ENCODE measurements at regions not wholly inside any gene's neighbourhood (a gene's known extent, or its start where the extent isn't known, plus 50 kb on each side); places are given as distances from the start of the nearest gene placed in this dataset.

DNA sequence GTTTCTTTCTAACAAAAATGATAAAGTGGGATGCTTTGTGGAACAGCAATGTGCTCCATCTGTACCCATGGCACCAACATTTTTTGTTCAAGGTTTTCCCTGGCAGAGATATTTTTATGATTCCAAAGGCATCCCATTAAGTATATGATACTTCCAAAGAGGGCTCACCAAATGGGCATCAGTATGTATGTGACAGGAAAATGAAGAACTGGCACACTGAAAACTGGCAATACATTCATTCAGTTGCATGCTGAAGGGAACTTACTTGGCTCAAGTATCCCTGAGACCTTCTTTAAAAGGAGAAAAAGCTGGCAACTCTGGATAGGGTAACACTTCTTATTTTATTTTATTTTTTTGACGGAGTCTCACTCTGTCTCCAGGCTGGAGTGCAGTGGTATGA, 249.8 kb downstream of the IL20RB start:
- H3K9me3 ChIP-seq, result no peaks in the 10 kb centered on the region
- DNase-seq, result no peak
- no peak for ATAC-seq (ENCODE audit: low FRiP score in 2 of 2)
- 88 to 90% methylated on average over 1 of the region's 1 CpG for WGBS, 2 donors
- H3K4me3 ChIP-seq, result no peak overlapping the region
- no peak overlapping the region for H3K27ac ChIP-seq
- H3K4me1 ChIP-seq, result peaks cover 0 to 5% (median 2%) of the 10 kb centered on the region in 4 donors
- H3K27me3 ChIP-seq, result no peaks in the 10 kb centered on the region
- H3K36me3 ChIP-seq, result no peaks in the 10 kb centered on the region
- no peak for TF ChIP-seq POLR2A (IDR thresholded peaks at IDR 0.05)
- no peak for TF ChIP-seq EP300 (IDR thresholded peaks at IDR 0.05)
- TF ChIP-seq, protein P1, sequence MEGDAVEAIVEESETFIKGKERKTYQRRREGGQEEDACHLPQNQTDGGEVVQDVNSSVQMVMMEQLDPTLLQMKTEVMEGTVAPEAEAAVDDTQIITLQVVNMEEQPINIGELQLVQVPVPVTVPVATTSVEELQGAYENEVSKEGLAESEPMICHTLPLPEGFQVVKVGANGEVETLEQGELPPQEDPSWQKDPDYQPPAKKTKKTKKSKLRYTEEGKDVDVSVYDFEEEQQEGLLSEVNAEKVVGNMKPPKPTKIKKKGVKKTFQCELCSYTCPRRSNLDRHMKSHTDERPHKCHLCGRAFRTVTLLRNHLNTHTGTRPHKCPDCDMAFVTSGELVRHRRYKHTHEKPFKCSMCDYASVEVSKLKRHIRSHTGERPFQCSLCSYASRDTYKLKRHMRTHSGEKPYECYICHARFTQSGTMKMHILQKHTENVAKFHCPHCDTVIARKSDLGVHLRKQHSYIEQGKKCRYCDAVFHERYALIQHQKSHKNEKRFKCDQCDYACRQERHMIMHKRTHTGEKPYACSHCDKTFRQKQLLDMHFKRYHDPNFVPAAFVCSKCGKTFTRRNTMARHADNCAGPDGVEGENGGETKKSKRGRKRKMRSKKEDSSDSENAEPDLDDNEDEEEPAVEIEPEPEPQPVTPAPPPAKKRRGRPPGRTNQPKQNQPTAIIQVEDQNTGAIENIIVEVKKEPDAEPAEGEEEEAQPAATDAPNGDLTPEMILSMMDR (IDR thresholded peaks at IDR 0.05), result no peak
- no peak for TF ChIP-seq POLR2AphosphoS5 (IDR thresholded peaks at IDR 0.05)

DNA sequence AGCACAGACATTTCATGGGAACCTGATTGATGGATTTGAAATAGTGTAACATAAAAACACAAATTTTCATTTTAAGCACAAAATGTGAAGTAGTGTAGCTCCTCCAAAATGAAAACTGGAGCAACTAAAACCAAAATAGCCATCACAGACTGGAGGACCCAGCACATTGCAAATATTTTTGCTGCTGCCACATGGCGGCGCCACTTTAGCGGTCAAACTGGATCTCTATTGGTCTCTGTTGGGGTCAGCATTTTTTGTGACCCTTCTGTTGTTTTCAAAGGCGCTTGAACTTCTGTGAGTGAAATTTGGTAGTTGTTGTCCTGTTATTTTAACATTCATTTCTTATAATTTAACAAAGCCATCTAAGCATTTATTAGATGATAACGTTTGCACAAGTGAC, 259.9 kb downstream of the IL20RB start:
- TF ChIP-seq POLR2AphosphoS5 (IDR thresholded peaks at IDR 0.05) (no peak), POLR2A (IDR thresholded peaks at IDR 0.05) (no peak), EP300 (IDR thresholded peaks at IDR 0.05) (no peak)
- TF ChIP-seq, protein P1 (IDR thresholded peaks at IDR 0.05), result no peak
- Histone ChIP-seq H3K4me1 (no peaks in the 10 kb centered on the region), H3K36me3 (no peaks in the 10 kb centered on the region), H3K9me3 (no peaks in the 10 kb centered on the region), H3K4me3 (no peak overlapping the region), H3K27me3 (no peaks in the 10 kb centered on the region), H3K27ac (no peak overlapping the region)
- no peak for ATAC-seq (ENCODE audit: low FRiP score in 2 of 2)
- no peak for DNase-seq
- WGBS, 2 donors, result 38 to 39% methylated on average over 5 of the region's 5 CpGs

DNA sequence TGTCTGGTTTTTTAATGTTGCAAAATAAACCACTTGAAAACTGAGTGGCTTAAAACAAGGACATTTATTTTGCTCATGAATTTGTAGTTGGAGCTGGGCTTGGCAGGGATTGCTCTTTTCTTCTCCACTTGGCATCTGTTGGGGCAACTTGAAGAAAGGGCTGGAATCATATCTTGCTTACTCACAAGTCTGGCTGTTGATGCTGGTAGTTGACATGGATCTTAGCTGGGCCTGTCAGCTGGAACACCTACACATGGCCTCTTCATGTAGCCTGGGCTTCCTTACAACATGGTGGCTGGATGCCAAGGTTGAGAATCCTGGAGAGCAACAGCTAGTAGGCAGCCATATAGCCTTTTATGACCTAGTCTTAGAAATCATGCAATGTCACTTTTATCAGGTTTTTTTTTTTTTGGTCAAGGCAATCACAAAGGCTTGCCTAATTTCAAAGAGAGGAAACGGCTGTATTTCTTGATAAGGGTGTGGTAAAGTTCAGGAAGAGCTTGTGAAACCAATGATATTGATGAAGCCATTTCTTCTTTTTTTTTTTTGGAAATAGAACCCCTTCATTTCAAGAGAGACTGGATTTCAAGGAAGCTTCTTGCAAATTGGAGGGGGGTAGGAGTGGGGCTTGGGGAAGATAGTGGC, 262.1 kb downstream of the IL20RB start:
- no peaks in the 10 kb centered on the region for H3K9me3 ChIP-seq
- H3K36me3 ChIP-seq, result no peaks in the 10 kb centered on the region
- H3K4me1 ChIP-seq, result no peaks in the 10 kb centered on the region
- no peak for ATAC-seq (ENCODE audit: low FRiP score in 2 of 2)
- H3K27me3 ChIP-seq, result no peaks in the 10 kb centered on the region
- WGBS, 2 donors, result 54 to 63% methylated on average over 1 of the region's 1 CpG
- no peak overlapping the region for H3K4me3 ChIP-seq
- TF ChIP-seq POLR2AphosphoS5 (IDR thresholded peaks at IDR 0.05), result no peak
- no peak for TF ChIP-seq EP300 (IDR thresholded peaks at IDR 0.05)
- TF ChIP-seq POLR2A (IDR thresholded peaks at IDR 0.05), result no peak
- H3K27ac ChIP-seq, result no peak overlapping the region
- no peak for DNase-seq

DNA sequence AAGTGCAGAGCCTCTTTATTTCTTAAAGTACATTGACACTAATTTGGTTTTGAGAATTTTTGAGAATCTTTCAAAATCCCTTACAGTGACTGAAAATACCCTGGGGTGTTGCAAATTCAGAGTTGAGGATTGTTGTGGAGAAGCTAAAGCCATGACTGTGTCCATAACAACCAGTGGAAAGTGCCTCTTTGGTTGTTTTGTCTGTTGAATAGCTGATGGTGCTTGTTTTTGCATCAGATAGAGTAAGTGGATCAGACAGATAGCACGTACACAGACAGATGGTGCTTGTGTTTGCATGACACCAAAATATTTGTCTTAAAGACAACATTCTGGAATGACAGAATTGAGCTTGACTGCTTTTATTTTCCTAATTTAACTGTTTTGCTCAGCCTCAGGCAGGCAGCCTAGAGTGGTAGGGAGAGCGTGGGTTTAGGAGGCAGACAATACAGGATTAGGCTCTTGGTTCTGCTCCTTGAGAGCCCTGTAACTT, 265.0 kb downstream of the IL20RB start:
- H3K36me3 ChIP-seq, result no peaks in the 10 kb centered on the region
- H3K27ac ChIP-seq, result no peak overlapping the region
- 63 to 74% methylated on average over 2 of the region's 2 CpGs for WGBS, 2 donors
- no peak overlapping the region for H3K4me3 ChIP-seq
- H3K27me3 ChIP-seq, result no peaks in the 10 kb centered on the region
- H3K9me3 ChIP-seq, result no peaks in the 10 kb centered on the region
- ATAC-seq (ENCODE audit: low FRiP score in 2 of 2) (no peak), DNase-seq (no peak)
- H3K4me1 ChIP-seq, result no peaks in the 10 kb centered on the region
- no peak for TF ChIP-seq POLR2AphosphoS5 (IDR thresholded peaks at IDR 0.05)
- TF ChIP-seq, protein P1 (IDR thresholded peaks at IDR 0.05), result no peak

DNA sequence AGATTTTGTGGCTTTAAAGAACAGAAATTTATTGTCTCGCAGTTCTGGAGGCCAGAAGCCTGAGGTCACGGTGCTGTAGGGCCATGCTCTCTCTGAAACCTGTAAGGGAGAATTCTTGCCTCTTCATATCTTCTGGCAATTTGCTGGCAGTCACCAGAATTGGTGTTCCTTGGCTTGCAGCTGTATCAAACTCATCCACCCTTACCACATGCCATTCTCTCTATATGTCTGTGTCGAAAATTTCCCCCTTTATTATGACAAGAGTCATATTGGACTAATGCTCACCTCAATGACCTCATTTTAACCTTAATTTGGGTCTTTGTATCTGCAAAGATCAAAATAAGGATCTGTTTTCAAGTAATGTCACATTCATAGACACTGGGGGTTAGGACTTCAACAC, 266.7 kb downstream of the IL20RB start:
- ATAC-seq (ENCODE audit: low FRiP score in 2 of 2) (no peak), DNase-seq (no peak)
- WGBS, 2 donors, result 89% methylated on average over 3 of the region's 3 CpGs
- H3K4me1 ChIP-seq, result no peaks in the 10 kb centered on the region
- H3K4me3 ChIP-seq, result no peak overlapping the region
- TF ChIP-seq EP300 (IDR thresholded peaks at IDR 0.05) (no peak), POLR2A (IDR thresholded peaks at IDR 0.05) (no peak), POLR2AphosphoS5 (IDR thresholded peaks at IDR 0.05) (no peak)
- TF ChIP-seq, protein P1 (IDR thresholded peaks at IDR 0.05), result no peak
- H3K27me3 ChIP-seq, result no peaks in the 10 kb centered on the region
- H3K9me3 ChIP-seq, result no peaks in the 10 kb centered on the region
- no peak overlapping the region for H3K27ac ChIP-seq
- H3K36me3 ChIP-seq, result no peaks in the 10 kb centered on the region

All from upper lobe of left lung (tissue), 6 donors.